ENCODE measurements at regions not wholly inside any gene's neighbourhood (a gene's known extent, or its start where the extent isn't known, plus 50 kb on each side); places are given as distances from the start of the nearest gene placed in this dataset.

- no peak for TF ChIP-seq POLR2A (IDR thresholded peaks at IDR 0.05; ENCODE audit: low read depth, low read length)
- no peak for TF ChIP-seq TAF1 (IDR thresholded peaks at IDR 0.05; ENCODE audit: borderline replicate concordance, low read depth, low read length)
- TF ChIP-seq POLR2AphosphoS5 (IDR thresholded peaks at IDR 0.05; ENCODE audit: low read depth, low read length) = no peak
Measured at GRCh38 chr10:71912431-71912830, 51.8 kb upstream of the CHST3 start.
